CD14-positive monocyte (primary cell): ENCODE measurements at regions not wholly inside any gene's neighbourhood (a gene's known extent, or its start where the extent isn't known, plus 50 kb on each side); places are given as distances from the start of the nearest gene placed in this dataset.

ENCODE experiments used
- DNase-seq, 3 donors: peaks; one replicate each; pipeline ENCODE4 v3.0.0-alpha.2; 2011 to 2022
- H2AFZ ChIP-seq: 2 replicates; pipeline ENCODE4 v1.6.0; 2012; ENCODE audit warnings: mild to moderate bottlenecking, low read depth, low read length, inconsistent platforms; ENCODE audit not compliant: insufficient read depth, poor library complexity, severe bottlenecking
- H3K27ac ChIP-seq, 2 donors: 1 replicate in 1 of 2; 2 replicates in 1 of 2; pipeline ENCODE4 v1.5.1; 2012 to 2013; ENCODE audit warnings: low read length in 2 of 2, control low read depth in 1 of 2, inconsistent platforms in 1 of 2, low read depth in 1 of 2, mild to moderate bottlenecking in 1 of 2
- H3K27me3 ChIP-seq, 2 donors: one replicate each; pipeline versions ENCODE4 v1.6.0 to v1.6.1; 2011 to 2013; ENCODE audit warnings: low read length in 2 of 2; ENCODE audit not compliant: control insufficient read depth in 2 of 2, insufficient read depth in 2 of 2
- H3K36me3 ChIP-seq, 2 donors: replicated peaks in 1 of 2; 1 replicate in 1 of 2; 2 replicates in 1 of 2; pipeline versions ENCODE4 v1.5.1 to v1.6.1; 2012 to 2013; ENCODE audit warnings: low read length in 2 of 2, control low read depth in 1 of 2, inconsistent platforms in 1 of 2, mild to moderate bottlenecking in 1 of 2; ENCODE audit not compliant: insufficient read depth in 2 of 2, control insufficient read depth in 1 of 2
- H3K4me1 ChIP-seq, 2 donors: 1 replicate in 1 of 2; 2 replicates in 1 of 2; pipeline versions ENCODE4 v1.5.1 to v1.6.1; 2012 to 2013; ENCODE audit warnings: low read length in 2 of 2, control low read depth in 1 of 2, inconsistent platforms in 1 of 2, mild to moderate bottlenecking in 1 of 2, moderate library complexity in 1 of 2; ENCODE audit not compliant: insufficient read depth in 2 of 2, control insufficient read depth in 1 of 2
- H3K4me2 ChIP-seq: replicated peaks from 2 replicates; pipeline ENCODE3; 2012; ENCODE audit warnings: low read length, moderate library complexity, mild to moderate bottlenecking; ENCODE audit not compliant: poor library complexity, severe bottlenecking; ENCODE audit errors: extremely low read depth
- H3K4me3 ChIP-seq, 3 experiments: fragments of 200-600 bp in 1 of 3; sonication (generic) in 1 of 3; replicated peaks in 1 of 3; 1 replicate in 2 of 3; 2 replicates in 1 of 3; pipeline ENCODE4 v1.5.1; 2011 to 2013; ENCODE audit warnings: low read length in 3 of 3, mild to moderate bottlenecking in 3 of 3, control low read depth in 2 of 3, low read depth in 2 of 3, inconsistent platforms in 1 of 3, moderate library complexity in 1 of 3
- H3K79me2 ChIP-seq: 2 replicates; pipeline ENCODE4 v1.6.0; 2012; ENCODE audit warnings: mild to moderate bottlenecking, control low read depth, inconsistent platforms, low read length, moderate library complexity; ENCODE audit not compliant: insufficient read depth
- H3K9ac ChIP-seq: 2 replicates; pipeline ENCODE4 v1.6.0; 2017; ENCODE audit warnings: low read length, mild to moderate bottlenecking; ENCODE audit not compliant: insufficient read depth, poor library complexity, severe bottlenecking
- H3K9me3 ChIP-seq, 2 donors: replicated peaks in 1 of 2; 1 replicate in 1 of 2; 2 replicates in 1 of 2; pipeline versions ENCODE4 v1.5.1 to v1.6.1; 2012 to 2013; ENCODE audit warnings: low read length in 2 of 2, control low read depth in 1 of 2; ENCODE audit not compliant: control insufficient read depth in 1 of 2, insufficient read depth in 1 of 2
- H4K20me1 ChIP-seq: 2 replicates; pipeline ENCODE4 v1.6.0; 2012; ENCODE audit warnings: mild to moderate bottlenecking, low read length, control low read depth, moderate library complexity; ENCODE audit not compliant: insufficient read depth
- H3K27ac Mint-ChIP-seq, 7 donors: one replicate each; pipeline ENCODE4 v1.8.0; 2020; ENCODE audit warnings: mild to moderate bottlenecking in 7 of 7, mixed read lengths in 7 of 7, moderate library complexity in 6 of 7, inconsistent platforms in 2 of 7
- H3K27me3 Mint-ChIP-seq, 3 donors: one replicate each; pipeline ENCODE4 v1.8.0; 2021 to 2022; ENCODE audit warnings: low read depth in 3 of 3, mild to moderate bottlenecking in 3 of 3, mixed read lengths in 3 of 3, moderate library complexity in 3 of 3, inconsistent platforms in 1 of 3
- H3K36me3 Mint-ChIP-seq, 2 donors: one replicate each; pipeline ENCODE4 v1.8.0; 2020; ENCODE audit warnings: mixed read lengths in 2 of 2, inconsistent platforms in 1 of 2, mild to moderate bottlenecking in 1 of 2
- H3K4me1 Mint-ChIP-seq: one replicate; pipeline ENCODE4 v1.8.0; 2020; ENCODE audit warnings: mild to moderate bottlenecking, mixed read lengths
- H3K4me3 Mint-ChIP-seq, 2 donors: one replicate each; pipeline ENCODE4 v1.8.0; 2020; ENCODE audit warnings: mild to moderate bottlenecking in 2 of 2, mixed read lengths in 2 of 2, moderate library complexity in 1 of 2
- H3K9me3 Mint-ChIP-seq, 7 donors: one replicate each; pipeline ENCODE4 v1.8.0; 2020 to 2022; ENCODE audit warnings: mixed read lengths in 7 of 7, mild to moderate bottlenecking in 6 of 7, moderate library complexity in 6 of 7, inconsistent platforms in 2 of 7
- CTCF ChIP-seq: fragments of 200-600 bp; IDR thresholded peaks from one replicate; pipeline ENCODE4 v1.8.0; 2022; ENCODE audit warnings: antibody characterized with exemption, mild to moderate bottlenecking
- WGBS: methylation state at CpG from one replicate; pipeline ENCODE4 v1.1.5; 2013; ENCODE audit warnings: missing lambda C conversion rate; ENCODE audit not compliant: insufficient coverage; 5-methylcytosine and 5-hydroxymethylcytosine counted together
- intact Hi-C, 2 donors: fragments of 100-400 bp; cut with micrococcal nuclease; formaldehyde crosslinking; loops; one replicate each; pipeline versions ENCODE4 v1.15.0 to v1.15.1; 2023

- no peak for DNase-seq
- Histone ChIP-seq H4K20me1 (no peaks in the 10 kb centered on the region), H3K27ac (no peak overlapping the region), H3K4me3 (no peak overlapping the region), H3K9me3 (peaks cover 12 to 16% of the 10 kb centered on the region in 2 donors), H3K9ac (no peak overlapping the region), H3K4me2 (no peak overlapping the region), H3K27me3 (no peaks in the 10 kb centered on the region), H3K4me1 (no peaks in the 10 kb centered on the region), H3K79me2 (no peaks in the 10 kb centered on the region), H3K36me3 (no peaks in the 10 kb centered on the region), H2AFZ (no peak overlapping the region)
- intact Hi-C loops: no loop called here
- Mint-ChIP-seq H3K27ac (no peak overlapping the region), H3K9me3 (peaks cover 2 to 12% (median 6%) of the 10 kb centered on the region in 7 donors), H3K27me3 (no peaks in the 10 kb centered on the region), H3K4me1 (no peaks in the 10 kb centered on the region), H3K4me3 (no peak overlapping the region), H3K36me3 (no peaks in the 10 kb centered on the region)
- no peak for TF ChIP-seq CTCF
- WGBS: no CpG with 5 or more reads among the region's 2 CpGs
Measured at GRCh38 chr13:67844574-67844973, 614.4 kb upstream of the PCDH9 start.

- Mint-ChIP-seq H3K4me3 (no peak overlapping the region), H3K27ac (no peak overlapping the region), H3K4me1 (no peaks in the 10 kb centered on the region), H3K9me3 (peaks cover 2 to 9% (median 4%) of the 10 kb centered on the region in 7 donors), H3K27me3 (no peaks in the 10 kb centered on the region), H3K36me3 (no peaks in the 10 kb centered on the region)
- no peaks in the 10 kb centered on the region for H4K20me1 ChIP-seq
- peaks cover 12 to 14% of the 10 kb centered on the region in 2 donors for H3K9me3 ChIP-seq
- no peak overlapping the region for H3K4me3 ChIP-seq
- no peaks in the 10 kb centered on the region for H3K27me3 ChIP-seq
- H3K27ac ChIP-seq: no peak overlapping the region
- no peak for TF ChIP-seq CTCF
- no peaks in the 10 kb centered on the region for H3K79me2 ChIP-seq
- intact Hi-C loops: no loop called here
- WGBS: 69% methylated on average over 6 of the region's 7 CpGs
- no peak for DNase-seq
- H3K4me2 ChIP-seq: no peak overlapping the region
- H3K4me1 ChIP-seq: no peaks in the 10 kb centered on the region
- H3K9ac ChIP-seq: no peak overlapping the region
- no peak overlapping the region for H2AFZ ChIP-seq
- no peaks in the 10 kb centered on the region for H3K36me3 ChIP-seq
Measured at GRCh38 chr13:67841071-67841470, 610.9 kb upstream of the PCDH9 start.
